ENCODE measurements at regions not wholly inside any gene's neighbourhood (a gene's known extent, or its start where the extent isn't known, plus 50 kb on each side); places are given as distances from the start of the nearest gene placed in this dataset.

DNA sequence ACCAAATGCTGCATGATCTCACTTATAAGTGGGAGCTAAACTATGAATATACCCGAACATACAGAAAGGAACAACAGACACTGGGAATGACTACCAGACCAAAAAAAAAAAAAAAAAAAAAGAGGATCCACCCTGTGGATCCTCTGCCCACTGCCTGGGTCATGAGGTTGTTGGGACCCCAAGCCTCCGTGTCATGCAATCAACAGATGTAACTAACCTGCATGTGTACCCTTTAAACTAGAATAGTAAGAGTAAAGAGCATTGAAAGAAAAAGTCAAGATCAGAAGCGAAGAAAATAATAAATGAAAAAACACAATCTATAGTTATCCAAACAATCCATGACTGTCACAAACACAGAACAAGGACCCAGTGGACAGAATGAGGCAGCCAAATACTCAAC, 109.5 kb upstream of the TOP3B start:
- Mint-ChIP-seq H3K36me3 (ENCODE audit: unreplicated experiment) (no peaks in the 10 kb centered on the region), H3K27me3 (ENCODE audit: unreplicated experiment) (peaks cover 62% of the 10 kb centered on the region), H3K27ac (ENCODE audit: unreplicated experiment) (no peak overlapping the region), H3K4me1 (ENCODE audit: unreplicated experiment) (no peaks in the 10 kb centered on the region), H3K9me3 (ENCODE audit: unreplicated experiment) (no peaks in the 10 kb centered on the region), H3K4me3 (ENCODE audit: unreplicated experiment) (no peak overlapping the region)
- TF ChIP-seq, protein P1, sequence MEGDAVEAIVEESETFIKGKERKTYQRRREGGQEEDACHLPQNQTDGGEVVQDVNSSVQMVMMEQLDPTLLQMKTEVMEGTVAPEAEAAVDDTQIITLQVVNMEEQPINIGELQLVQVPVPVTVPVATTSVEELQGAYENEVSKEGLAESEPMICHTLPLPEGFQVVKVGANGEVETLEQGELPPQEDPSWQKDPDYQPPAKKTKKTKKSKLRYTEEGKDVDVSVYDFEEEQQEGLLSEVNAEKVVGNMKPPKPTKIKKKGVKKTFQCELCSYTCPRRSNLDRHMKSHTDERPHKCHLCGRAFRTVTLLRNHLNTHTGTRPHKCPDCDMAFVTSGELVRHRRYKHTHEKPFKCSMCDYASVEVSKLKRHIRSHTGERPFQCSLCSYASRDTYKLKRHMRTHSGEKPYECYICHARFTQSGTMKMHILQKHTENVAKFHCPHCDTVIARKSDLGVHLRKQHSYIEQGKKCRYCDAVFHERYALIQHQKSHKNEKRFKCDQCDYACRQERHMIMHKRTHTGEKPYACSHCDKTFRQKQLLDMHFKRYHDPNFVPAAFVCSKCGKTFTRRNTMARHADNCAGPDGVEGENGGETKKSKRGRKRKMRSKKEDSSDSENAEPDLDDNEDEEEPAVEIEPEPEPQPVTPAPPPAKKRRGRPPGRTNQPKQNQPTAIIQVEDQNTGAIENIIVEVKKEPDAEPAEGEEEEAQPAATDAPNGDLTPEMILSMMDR (IDR thresholded peaks at IDR 0.05) = no peak
- DNase-seq (ENCODE audit: extremely low spot score, unreplicated experiment) = no peak

DNA sequence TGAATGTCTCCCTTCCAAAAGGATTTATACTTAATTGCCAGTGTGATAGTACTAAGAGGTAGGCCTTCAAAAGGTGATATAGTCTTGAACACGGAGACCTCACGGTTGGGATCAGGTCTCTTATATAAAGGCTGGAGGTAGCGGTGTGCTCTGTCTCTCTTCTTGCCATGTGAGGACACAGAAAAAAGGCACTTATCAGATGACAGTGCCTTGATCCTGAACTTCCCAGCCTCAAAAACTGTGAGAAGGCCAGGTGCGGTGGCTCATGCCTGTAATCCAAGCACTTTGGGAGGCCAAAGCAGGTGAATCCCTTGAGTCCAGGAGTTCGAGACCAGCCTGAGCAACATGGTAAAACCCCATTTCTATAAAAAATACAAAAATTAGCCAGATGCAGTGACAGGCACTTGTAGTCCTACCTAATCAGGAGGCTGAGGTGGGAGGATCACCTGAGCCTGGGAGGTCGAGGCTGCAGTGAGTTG, 108.9 kb upstream of the TOP3B start:
- Mint-ChIP-seq H3K27me3 (ENCODE audit: unreplicated experiment) (peaks cover 56% of the 10 kb centered on the region), H3K4me3 (ENCODE audit: unreplicated experiment) (no peak overlapping the region), H3K36me3 (ENCODE audit: unreplicated experiment) (no peaks in the 10 kb centered on the region), H3K27ac (ENCODE audit: unreplicated experiment) (no peak overlapping the region), H3K9me3 (ENCODE audit: unreplicated experiment) (no peaks in the 10 kb centered on the region), H3K4me1 (ENCODE audit: unreplicated experiment) (no peaks in the 10 kb centered on the region)
- TF ChIP-seq, protein P1 (IDR thresholded peaks at IDR 0.05) = no peak
- peak; percentile 56 for DNase-seq (ENCODE audit: extremely low spot score, unreplicated experiment)

DNA sequence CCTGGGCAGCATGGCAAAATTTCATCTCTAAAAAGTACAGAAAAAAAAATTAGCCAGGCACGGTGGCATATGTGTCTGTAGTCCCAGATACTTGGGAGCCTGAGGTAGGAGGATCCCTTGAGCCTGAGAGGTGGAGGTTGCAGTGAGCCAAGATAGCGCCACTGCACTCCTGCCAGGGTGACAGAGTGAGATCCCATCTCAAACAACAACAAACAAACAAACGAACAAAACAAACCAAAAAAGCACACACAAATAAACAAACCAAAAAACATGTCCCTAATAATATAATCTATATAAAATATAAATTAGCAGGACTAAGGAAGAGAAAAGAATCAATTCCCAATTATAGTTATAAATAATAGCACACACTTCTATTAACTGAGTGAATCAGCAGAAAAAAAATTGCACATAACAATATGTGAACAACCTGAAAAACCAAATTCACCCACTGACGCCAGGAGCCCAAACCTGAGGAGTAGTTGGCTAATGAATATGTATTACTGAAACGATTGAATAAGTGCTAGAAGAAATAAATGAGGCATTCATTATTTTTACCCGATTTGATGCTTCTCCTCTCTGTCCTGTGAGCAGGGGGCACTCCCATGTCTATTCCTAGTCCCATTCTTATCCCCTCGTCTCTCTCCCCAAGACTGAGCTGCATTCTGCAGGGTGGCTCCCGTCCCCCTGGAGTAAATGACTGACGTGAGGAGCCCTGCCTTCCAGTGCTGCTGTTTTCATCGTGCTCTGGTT, 108.2 kb upstream of the TOP3B start:
- no peaks in the 10 kb centered on the region for H3K36me3 Mint-ChIP-seq (ENCODE audit: unreplicated experiment)
- H3K4me3 Mint-ChIP-seq (ENCODE audit: unreplicated experiment) = no peak overlapping the region
- H3K4me1 Mint-ChIP-seq (ENCODE audit: unreplicated experiment) = no peaks in the 10 kb centered on the region
- H3K9me3 Mint-ChIP-seq (ENCODE audit: unreplicated experiment) = no peaks in the 10 kb centered on the region
- TF ChIP-seq, protein P1 (IDR thresholded peaks at IDR 0.05) = no peak
- H3K27me3 Mint-ChIP-seq (ENCODE audit: unreplicated experiment) = peaks cover 53% of the 10 kb centered on the region
- DNase-seq (ENCODE audit: extremely low spot score, unreplicated experiment) = no peak
- H3K27ac Mint-ChIP-seq (ENCODE audit: unreplicated experiment) = no peak overlapping the region

DNA sequence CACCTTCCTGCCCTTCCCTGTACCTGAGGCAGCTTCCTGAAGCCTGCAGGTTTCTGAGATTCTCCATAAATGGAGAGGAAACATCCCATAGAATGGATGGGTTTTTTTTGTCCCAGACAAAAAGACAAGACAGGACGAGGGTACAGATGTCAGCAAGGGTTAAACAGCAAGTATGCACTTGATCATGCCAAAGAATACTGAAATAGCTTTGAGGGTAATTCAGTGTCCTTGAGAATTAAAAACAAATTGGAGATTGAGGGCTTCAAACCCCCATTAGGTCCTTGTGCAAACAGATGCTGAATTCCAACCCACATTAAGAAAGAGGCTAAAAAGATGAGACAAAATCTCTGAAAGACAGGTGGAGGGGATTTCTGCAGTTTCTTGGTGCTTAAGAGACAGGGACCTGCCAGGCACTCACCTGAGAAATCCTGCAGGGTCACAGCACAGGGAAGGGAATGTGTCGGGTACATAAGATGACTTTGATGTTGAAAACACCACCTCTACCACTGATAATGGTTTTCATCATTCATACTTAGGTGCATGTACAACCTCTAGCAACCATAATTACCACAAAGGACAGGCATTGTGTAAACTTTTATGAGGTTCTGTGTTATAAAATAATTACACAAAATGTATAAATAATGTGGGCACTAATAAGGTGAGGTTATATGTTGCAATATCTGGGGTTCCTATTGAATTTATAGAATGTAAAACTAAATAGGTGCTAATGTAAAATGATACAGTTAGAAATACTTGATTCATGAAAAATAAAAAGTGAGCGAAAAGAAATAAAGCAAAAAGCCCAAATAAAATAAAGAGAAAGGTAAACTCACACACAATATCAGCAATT, 107.1 kb upstream of the TOP3B start:
- Mint-ChIP-seq H3K27me3 (ENCODE audit: unreplicated experiment) (peaks cover 45% of the 10 kb centered on the region), H3K9me3 (ENCODE audit: unreplicated experiment) (no peaks in the 10 kb centered on the region), H3K4me1 (ENCODE audit: unreplicated experiment) (no peaks in the 10 kb centered on the region), H3K4me3 (ENCODE audit: unreplicated experiment) (no peak overlapping the region), H3K27ac (ENCODE audit: unreplicated experiment) (no peak overlapping the region), H3K36me3 (ENCODE audit: unreplicated experiment) (no peaks in the 10 kb centered on the region)
- TF ChIP-seq, protein P1 (IDR thresholded peaks at IDR 0.05) = no peak
- no peak for DNase-seq (ENCODE audit: extremely low spot score, unreplicated experiment)

All from osteocyte (in vitro differentiated cells).